Adrenal gland (tissue), 5 donors: ENCODE measurements at regions not wholly inside any gene's neighbourhood (a gene's known extent, or its start where the extent isn't known, plus 50 kb on each side); places are given as distances from the start of the nearest gene placed in this dataset.

ENCODE experiments used
- CTCF ChIP-seq, 6 experiments: fragments of 450-650 bp in 4 of 6; fragments of 200-600 bp in 2 of 6; sonication (generic) in 1 of 6; IDR thresholded peaks; 1 replicate in 5 of 6; 2 replicates in 1 of 6; pipeline versions ENCODE4 v1.5.1 to v1.8.0; 2016 to 2021; ENCODE audit warnings: antibody characterized with exemption in 6 of 6, mild to moderate bottlenecking in 2 of 6, moderate library complexity in 1 of 6
- POLR2A ChIP-seq, 2 donors: fragments of 450-650 bp; IDR thresholded peaks; one replicate each; pipeline ENCODE4 v1.6.1; 2017; ENCODE audit warnings: antibody characterized with exemption in 2 of 2, mild to moderate bottlenecking in 2 of 2, moderate library complexity in 1 of 2
- donor health status: DM: no; HTN: no; CAD: no.

DNA sequence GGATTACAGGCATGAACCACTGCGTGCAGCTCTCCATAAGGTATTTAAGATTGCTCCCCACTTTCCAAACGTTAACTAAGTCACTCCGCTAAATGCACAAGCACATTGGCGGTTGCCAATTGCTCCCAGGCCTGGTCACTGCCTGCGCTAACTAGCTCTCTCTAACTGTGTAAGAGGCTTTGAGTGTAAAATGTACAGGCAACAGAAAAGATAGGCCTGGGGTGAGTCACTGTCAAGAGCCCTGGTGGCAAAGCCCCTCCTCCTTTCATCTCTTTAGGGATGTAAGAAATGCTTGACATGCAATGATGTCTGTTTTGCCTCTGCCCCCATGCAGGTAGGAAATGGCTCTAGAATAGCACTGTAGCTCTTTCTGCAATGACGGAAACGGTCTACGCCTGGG, 329.7 kb upstream of the GATB start:
- TF ChIP-seq CTCF (IDR thresholded peaks at IDR 0.05) (no peak), POLR2A (IDR thresholded peaks at IDR 0.05) (no peak)
